GM20000 (cell line): ENCODE measurements at regions not wholly inside any gene's neighbourhood (a gene's known extent, or its start where the extent isn't known, plus 50 kb on each side); places are given as distances from the start of the nearest gene placed in this dataset.

Experiments
- DNase-seq: peaks from one replicate; pipeline ENCODE4 v3.0.0; 2012; ENCODE audit warnings: low spot score
- CTCF ChIP-seq: IDR thresholded peaks from 2 replicates; pipeline ENCODE4 v1.5.1; 2012; ENCODE audit warnings: mild to moderate bottlenecking, control low read depth; ENCODE audit errors: extremely low read depth, missing control alignments

GRCh38 chr13:111852725-111853518, 214.0 kb upstream of the SOX1 start:
- no peak for DNase-seq
- TF ChIP-seq CTCF, result no peak

- no peak for DNase-seq
- TF ChIP-seq CTCF, result no peak
Observed at GRCh38 chr13:111853721-111854120, 213.2 kb upstream of the SOX1 start.

GRCh38 chr13:111854403-111854802, 212.5 kb upstream of the SOX1 start:
- no peak for DNase-seq

GRCh38 chr13:111855191-111855590, 211.8 kb upstream of the SOX1 start:
- no peak for TF ChIP-seq CTCF

More at GRCh38 chr13:111854403-111854802, 212.5 kb upstream of the SOX1 start:
- TF ChIP-seq CTCF, result no peak

GRCh38 chr13:111855786-111856185, 211.2 kb upstream of the SOX1 start:
- no peak for TF ChIP-seq CTCF

More at GRCh38 chr13:111855191-111855590, 211.8 kb upstream of the SOX1 start:
- DNase-seq, result no peak

GRCh38 chr13:111856571-111856970, 210.4 kb upstream of the SOX1 start:
- no peak for TF ChIP-seq CTCF
- DNase-seq, result no peak

More at GRCh38 chr13:111855786-111856185, 211.2 kb upstream of the SOX1 start:
- no peak for DNase-seq

- DNase-seq, result no peak
- TF ChIP-seq CTCF, result no peak
Observed at GRCh38 chr13:111857336-111857735, 209.6 kb upstream of the SOX1 start.
